Smooth muscle cell (in vitro differentiated cells): ENCODE measurements at regions not wholly inside any gene's neighbourhood (a gene's known extent, or its start where the extent isn't known, plus 50 kb on each side); places are given as distances from the start of the nearest gene placed in this dataset.

Experiments
- DNase-seq: peaks from one replicate; lab custom pipeline; 2025; ENCODE audit not compliant: unreplicated experiment; lab: John Stamatoyannopoulos, UW
- H2AFZ ChIP-seq: fragments of 200-600 bp; sonication (generic); 2 replicates; pipeline ENCODE4 v1.6.0; 2016; ENCODE audit warnings: antibody characterized with exemption, low read depth, mild to moderate bottlenecking
- H3F3A ChIP-seq: fragments of 200-600 bp; sonication (generic); 2 replicates; pipeline ENCODE4 v1.6.0; 2017; ENCODE audit warnings: antibody characterized with exemption, low read depth
- H3K27ac ChIP-seq: fragments of 200-600 bp; sonication (generic); 2 replicates; pipeline ENCODE4 v1.5.1; 2016; ENCODE audit warnings: low read depth, mild to moderate bottlenecking
- H3K27me3 ChIP-seq: fragments of 200-600 bp; sonication (generic); 2 replicates; pipeline ENCODE4 v1.6.1; 2016; ENCODE audit warnings: low read depth, mild to moderate bottlenecking
- H3K36me3 ChIP-seq: fragments of 200-600 bp; sonication (generic); 2 replicates; pipeline ENCODE4 v1.5.1; 2016; ENCODE audit warnings: low read depth
- H3K4me1 ChIP-seq: fragments of 200-600 bp; sonication (generic); 2 replicates; pipeline ENCODE4 v1.5.1; 2016; ENCODE audit warnings: low read depth
- H3K4me2 ChIP-seq: fragments of 200-600 bp; sonication (generic); 2 replicates; pipeline ENCODE4 v1.6.0; 2016; ENCODE audit warnings: mild to moderate bottlenecking
- H3K4me3 ChIP-seq: fragments of 200-600 bp; sonication (generic); 2 replicates; pipeline ENCODE4 v1.5.1; 2016; ENCODE audit warnings: mild to moderate bottlenecking
- H3K79me2 ChIP-seq: fragments of 200-600 bp; sonication (generic); 2 replicates; pipeline ENCODE4 v1.6.0; 2016; ENCODE audit warnings: low read depth, mild to moderate bottlenecking
- H3K9ac ChIP-seq: fragments of 200-600 bp; sonication (generic); 2 replicates; pipeline ENCODE4 v1.6.0; 2016; ENCODE audit warnings: low read depth
- H3K9me3 ChIP-seq: fragments of 200-600 bp; sonication (generic); replicated peaks from 2 replicates; pipeline ENCODE4 v1.5.1; 2016; ENCODE audit warnings: low read depth
- H4K20me1 ChIP-seq: fragments of 200-600 bp; sonication (generic); 2 replicates; pipeline ENCODE4 v1.6.0; 2016; ENCODE audit warnings: low read depth
- CTCF ChIP-seq: fragments of 200-600 bp; sonication (generic); IDR thresholded peaks from 2 replicates; pipeline ENCODE4 v1.5.1; 2017; ENCODE audit warnings: borderline replicate concordance, mild to moderate bottlenecking, antibody characterized with exemption; ENCODE audit not compliant: insufficient read depth, poor library complexity, severe bottlenecking
- WGBS: methylation state at CpG from one replicate; pipeline ENCODE4 v1.1.7; 2016; ENCODE audit warnings: low lambda C conversion rate; 5-methylcytosine and 5-hydroxymethylcytosine counted together

- H3K27me3 ChIP-seq, result no peaks in the 10 kb centered on the region
- no peaks in the 10 kb centered on the region for H3K4me1 ChIP-seq
- 96% methylated on average over 2 of the region's 2 CpGs for WGBS
- no peak overlapping the region for H3K4me2 ChIP-seq
- no peaks in the 10 kb centered on the region for H3K9me3 ChIP-seq
- TF ChIP-seq CTCF, result no peak
- H3K27ac ChIP-seq, result no peak overlapping the region
- H2AFZ ChIP-seq, result no peak overlapping the region
- no peaks in the 10 kb centered on the region for H3K36me3 ChIP-seq
- no peaks in the 10 kb centered on the region for H3K79me2 ChIP-seq
- H3K9ac ChIP-seq, result no peak overlapping the region
- no peak overlapping the region for H3K4me3 ChIP-seq
- no peak for DNase-seq
- H4K20me1 ChIP-seq, result no peaks in the 10 kb centered on the region
- no peaks in the 10 kb centered on the region for H3F3A ChIP-seq
Measured at GRCh38 chr6:44514085-44514484, 126.6 kb downstream of the CDC5L start.

- Histone ChIP-seq H3K4me2 (no peak overlapping the region), H3K79me2 (no peaks in the 10 kb centered on the region), H3K4me3 (no peak overlapping the region), H4K20me1 (no peaks in the 10 kb centered on the region), H3K36me3 (no peaks in the 10 kb centered on the region), H3K4me1 (no peaks in the 10 kb centered on the region), H3K27ac (no peak overlapping the region), H3F3A (no peaks in the 10 kb centered on the region), H3K9ac (no peak overlapping the region), H2AFZ (no peak overlapping the region), H3K9me3 (no peaks in the 10 kb centered on the region), H3K27me3 (no peaks in the 10 kb centered on the region)
- no peak for DNase-seq
- no peak for TF ChIP-seq CTCF
- WGBS, result 90% methylated on average over 3 of the region's 3 CpGs
Measured at GRCh38 chr6:44514576-44515193, 127.2 kb downstream of the CDC5L start.

- no peak overlapping the region for H3K9ac ChIP-seq
- H2AFZ ChIP-seq, result no peak overlapping the region
- DNase-seq, result no peak
- H3K36me3 ChIP-seq, result no peaks in the 10 kb centered on the region
- H3K4me3 ChIP-seq, result no peak overlapping the region
- WGBS, result 97% methylated on average over 4 of the region's 4 CpGs
- no peak for TF ChIP-seq CTCF
- H3F3A ChIP-seq, result no peaks in the 10 kb centered on the region
- no peak overlapping the region for H3K4me2 ChIP-seq
- H3K27me3 ChIP-seq, result no peaks in the 10 kb centered on the region
- H3K9me3 ChIP-seq, result peaks cover 7% of the 10 kb centered on the region
- no peaks in the 10 kb centered on the region for H3K79me2 ChIP-seq
- no peaks in the 10 kb centered on the region for H3K4me1 ChIP-seq
- no peak overlapping the region for H3K27ac ChIP-seq
- no peaks in the 10 kb centered on the region for H4K20me1 ChIP-seq
Measured at GRCh38 chr6:44522871-44523270, 135.4 kb downstream of the CDC5L start.

- no peak overlapping the region for H3K9ac ChIP-seq
- H3K4me2 ChIP-seq, result no peak overlapping the region
- H3K4me3 ChIP-seq, result no peak overlapping the region
- H3K79me2 ChIP-seq, result no peaks in the 10 kb centered on the region
- H2AFZ ChIP-seq, result no peak overlapping the region
- peaks cover 7% of the 10 kb centered on the region for H3K9me3 ChIP-seq
- 83% methylated on average over 6 of the region's 6 CpGs for WGBS
- TF ChIP-seq CTCF, result no peak
- no peak for DNase-seq
- H3K27me3 ChIP-seq, result no peaks in the 10 kb centered on the region
- H3F3A ChIP-seq, result no peaks in the 10 kb centered on the region
- no peaks in the 10 kb centered on the region for H4K20me1 ChIP-seq
- no peaks in the 10 kb centered on the region for H3K4me1 ChIP-seq
- H3K36me3 ChIP-seq, result no peaks in the 10 kb centered on the region
- no peak overlapping the region for H3K27ac ChIP-seq
Measured at GRCh38 chr6:44524476-44525227, 137.1 kb downstream of the CDC5L start.
